ENCODE measurements at regions not wholly inside any gene's neighbourhood (a gene's known extent, or its start where the extent isn't known, plus 50 kb on each side); places are given as distances from the start of the nearest gene placed in this dataset.

DNA sequence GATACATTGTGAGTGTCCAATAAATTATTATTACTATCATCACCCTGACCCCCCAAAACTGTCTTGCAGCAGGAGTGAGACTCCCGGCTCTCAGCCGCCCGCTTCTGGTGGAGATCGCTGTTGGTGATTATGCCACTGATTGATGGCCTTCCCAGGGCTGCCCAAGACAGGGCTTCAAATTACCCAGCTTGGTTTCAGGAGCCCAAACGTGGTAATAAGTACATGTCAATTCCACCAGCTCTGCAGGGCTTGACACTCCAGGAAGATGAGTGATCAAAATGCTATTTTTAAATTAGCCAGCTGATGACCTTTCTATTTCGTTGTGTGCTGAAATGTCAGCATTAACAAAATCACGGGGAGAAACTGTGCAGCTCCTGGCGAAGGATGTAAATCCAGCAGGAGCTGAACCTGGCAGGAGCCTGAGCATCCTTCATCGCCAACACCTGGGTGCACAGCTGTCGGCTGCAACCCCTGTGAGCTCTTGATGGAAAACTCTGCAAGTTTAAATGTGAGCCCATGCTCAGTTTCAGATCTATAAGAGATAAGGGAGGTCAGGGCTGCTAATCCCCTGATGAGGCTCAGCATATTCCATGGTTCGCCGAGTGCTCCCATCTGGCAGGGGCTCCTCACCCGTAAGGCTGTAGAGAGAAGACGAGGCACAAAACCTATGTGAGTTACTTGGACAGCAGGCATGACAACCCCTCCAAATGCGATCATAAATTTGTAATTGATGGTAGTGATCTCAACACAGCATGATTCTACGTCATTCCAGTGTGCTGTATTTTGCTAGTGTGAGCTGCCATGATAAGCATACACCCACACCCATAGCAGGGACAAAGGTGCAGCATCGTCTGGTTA lies 446.3 kb downstream of the TCERG1L start:
- TF ChIP-seq FOXA1 (IDR thresholded peaks at IDR 0.05) (no peak), ZNF384 (IDR thresholded peaks at IDR 0.05) (no peak), NFRKB (IDR thresholded peaks at IDR 0.05) (no peak), SP1 (IDR thresholded peaks at IDR 0.05) (no peak), FOXK2 (IDR thresholded peaks at IDR 0.05) (no peak), SUZ12 (IDR thresholded peaks at IDR 0.05) (no peak), ARNT (IDR thresholded peaks at IDR 0.05) (no peak)
- DNase-seq (ENCODE audit: extremely low spot score): no peak
- ChIA-PET POLR2A (no interaction called here), CTCF (no interaction called here)

DNA sequence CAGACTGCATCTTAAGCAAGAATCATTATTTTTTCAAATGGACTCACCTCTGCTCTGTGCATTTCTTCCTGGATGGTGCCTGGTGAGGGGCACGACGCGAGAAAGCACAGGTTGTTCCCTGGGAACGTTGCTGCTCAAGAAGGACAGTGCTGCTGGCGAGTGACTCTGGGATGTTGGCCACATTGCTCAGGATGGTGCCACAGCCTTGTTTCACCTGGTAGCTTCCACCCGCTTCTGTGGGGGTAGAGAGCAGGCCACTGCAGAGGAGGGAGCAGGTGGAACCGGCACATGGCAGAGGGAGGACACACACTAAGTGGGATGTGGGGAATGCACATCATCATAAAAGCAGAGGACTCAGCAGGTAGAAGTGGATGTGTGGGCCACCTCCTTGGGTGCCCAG lies 444.7 kb downstream of the TCERG1L start:
- CTCF ChIA-PET: no interaction called here
- DNase-seq (ENCODE audit: extremely low spot score): no peak
- TF ChIP-seq HDGF (IDR thresholded peaks at IDR 0.05; ENCODE audit: borderline replicate concordance): no peak
- POLR2A ChIA-PET: no interaction called here

DNA sequence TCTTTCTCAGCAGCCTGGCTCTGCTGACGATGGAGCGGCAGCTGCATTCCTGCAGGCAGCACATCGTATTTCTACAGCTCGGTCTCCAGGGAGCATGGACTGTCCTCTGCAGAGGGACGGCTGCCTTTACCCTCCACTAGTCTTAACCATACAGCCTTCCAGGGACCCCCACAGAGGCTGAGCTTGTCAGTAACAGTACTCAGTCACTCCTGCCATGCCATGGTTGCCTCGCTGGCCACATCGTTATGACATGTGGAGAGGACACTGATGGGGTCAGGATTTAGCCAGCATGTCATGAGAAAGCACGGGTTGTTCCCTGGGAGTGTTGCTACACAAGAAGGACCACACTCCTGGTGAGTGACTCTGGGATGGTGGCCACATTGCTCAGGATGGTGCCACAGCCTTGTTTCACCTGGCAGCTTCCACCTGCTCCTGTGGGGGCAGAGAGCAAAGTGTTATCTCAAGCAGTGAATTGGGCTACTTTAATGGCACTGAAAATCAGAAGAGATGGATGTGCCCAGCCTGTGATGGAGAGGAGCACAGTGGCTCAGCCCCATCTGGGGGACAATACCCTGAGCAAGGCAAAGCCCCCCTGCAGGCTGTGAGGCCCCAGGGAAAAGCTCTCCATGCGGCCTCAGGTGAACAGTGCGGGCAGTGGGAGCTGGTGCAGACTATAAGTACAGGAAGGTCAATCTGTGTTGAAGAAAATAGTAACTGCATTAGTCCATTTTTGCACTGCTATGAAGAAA lies 443.9 kb downstream of the TCERG1L start:
- ChIA-PET POLR2A (no interaction called here), CTCF (no interaction called here)
- no peak for TF ChIP-seq NFRKB (IDR thresholded peaks at IDR 0.05)
- no peak for TF ChIP-seq SUZ12 (IDR thresholded peaks at IDR 0.05)
- TF ChIP-seq L3MBTL2 (conservative IDR thresholded peaks at IDR 0.05): no peak
- TF ChIP-seq BHLHE40 (IDR thresholded peaks at IDR 0.05; ENCODE audit: borderline replicate concordance): no peak
- no peak for TF ChIP-seq FOXK2 (IDR thresholded peaks at IDR 0.05)
- TF ChIP-seq ARNT (IDR thresholded peaks at IDR 0.05): no peak
- TF ChIP-seq ELF4 (IDR thresholded peaks at IDR 0.05): no peak
- no peak for TF ChIP-seq TARDBP (IDR thresholded peaks at IDR 0.05)
- TF ChIP-seq HDGF (IDR thresholded peaks at IDR 0.05; ENCODE audit: borderline replicate concordance): no peak
- no peak for TF ChIP-seq FOXM1 (IDR thresholded peaks at IDR 0.05; ENCODE audit: borderline replicate concordance)
- TF ChIP-seq FOXA1 (IDR thresholded peaks at IDR 0.05): no peak
- TF ChIP-seq ZNF384 (IDR thresholded peaks at IDR 0.05): no peak
- TF ChIP-seq CTBP1 (IDR thresholded peaks at IDR 0.05; ENCODE audit: borderline replicate concordance): no peak
- no peak for DNase-seq (ENCODE audit: extremely low spot score)

DNA sequence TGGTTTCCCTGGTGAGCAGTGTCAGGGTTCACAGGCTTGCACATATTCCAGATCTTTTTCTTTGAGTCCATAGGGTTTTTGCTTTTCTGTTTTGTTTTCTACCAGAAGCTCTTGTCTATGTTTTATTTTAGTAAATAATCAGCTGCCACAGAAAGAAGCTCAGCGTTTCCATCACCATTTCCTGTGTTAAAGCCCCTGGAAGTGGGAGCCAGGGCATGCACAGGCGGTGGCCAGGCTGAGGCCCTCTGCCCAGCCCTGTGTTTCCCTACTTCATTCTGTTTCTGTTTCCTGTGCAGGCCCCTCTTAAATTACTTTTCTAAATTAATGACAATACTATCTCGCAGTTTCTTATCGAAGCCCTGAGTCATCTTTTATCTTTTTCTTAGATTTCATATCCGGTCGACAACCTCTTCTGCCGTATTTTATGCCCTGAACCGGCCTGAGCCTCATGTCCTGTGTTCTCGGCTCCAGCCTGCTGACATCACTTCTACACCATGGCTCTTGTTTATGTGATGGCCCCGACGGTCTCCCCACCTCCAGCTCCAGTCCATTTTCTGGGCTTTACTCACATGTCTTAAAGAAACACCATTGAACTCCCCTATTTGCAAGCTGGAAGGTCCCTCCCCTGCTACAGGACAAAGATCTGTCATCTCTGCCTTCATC lies 442.2 kb downstream of the TCERG1L start:
- CTCF ChIA-PET: no interaction called here
- DNase-seq (ENCODE audit: extremely low spot score): no peak
- POLR2A ChIA-PET: no interaction called here
- TF ChIP-seq, protein P1, sequence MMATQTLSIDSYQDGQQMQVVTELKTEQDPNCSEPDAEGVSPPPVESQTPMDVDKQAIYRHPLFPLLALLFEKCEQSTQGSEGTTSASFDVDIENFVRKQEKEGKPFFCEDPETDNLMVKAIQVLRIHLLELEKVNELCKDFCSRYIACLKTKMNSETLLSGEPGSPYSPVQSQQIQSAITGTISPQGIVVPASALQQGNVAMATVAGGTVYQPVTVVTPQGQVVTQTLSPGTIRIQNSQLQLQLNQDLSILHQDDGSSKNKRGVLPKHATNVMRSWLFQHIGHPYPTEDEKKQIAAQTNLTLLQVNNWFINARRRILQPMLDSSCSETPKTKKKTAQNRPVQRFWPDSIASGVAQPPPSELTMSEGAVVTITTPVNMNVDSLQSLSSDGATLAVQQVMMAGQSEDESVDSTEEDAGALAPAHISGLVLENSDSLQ (IDR thresholded peaks at IDR 0.05): no peak
- no peak for TF ChIP-seq FOXA1 (IDR thresholded peaks at IDR 0.05)
- TF ChIP-seq L3MBTL2 (conservative IDR thresholded peaks at IDR 0.05): no peak
- TF ChIP-seq ZNF384 (IDR thresholded peaks at IDR 0.05): no peak

DNA sequence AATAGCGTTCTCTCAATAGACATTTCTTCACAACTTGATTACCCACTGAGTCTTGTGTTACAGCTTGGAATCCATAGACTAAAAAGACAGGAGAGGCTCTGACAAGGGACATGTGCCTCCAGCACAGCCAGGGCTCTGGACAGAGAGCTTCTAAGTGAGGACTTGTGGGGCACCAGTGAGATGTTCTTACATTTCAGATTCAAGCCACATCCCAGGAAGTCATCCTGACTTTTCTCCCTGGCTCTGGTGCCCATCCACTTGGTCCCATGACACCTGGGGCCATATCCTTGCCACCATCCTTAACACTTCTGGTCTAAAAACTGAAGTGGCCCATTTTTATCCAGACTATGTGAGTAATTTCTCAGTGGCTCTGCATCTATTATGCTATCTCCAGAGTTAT lies 440.1 kb downstream of the TCERG1L start:
- DNase-seq (ENCODE audit: extremely low spot score): no peak
- ChIA-PET POLR2A (no interaction called here), CTCF (no interaction called here)
- TF ChIP-seq FOXA1 (IDR thresholded peaks at IDR 0.05) (no peak), SP1 (IDR thresholded peaks at IDR 0.05) (no peak), NFRKB (IDR thresholded peaks at IDR 0.05) (no peak), ZNF384 (IDR thresholded peaks at IDR 0.05) (no peak), L3MBTL2 (conservative IDR thresholded peaks at IDR 0.05) (no peak), SUZ12 (IDR thresholded peaks at IDR 0.05) (no peak), FOXM1 (IDR thresholded peaks at IDR 0.05; ENCODE audit: borderline replicate concordance) (no peak), CTBP1 (IDR thresholded peaks at IDR 0.05; ENCODE audit: borderline replicate concordance) (no peak), ARNT (IDR thresholded peaks at IDR 0.05) (no peak), HDGF (IDR thresholded peaks at IDR 0.05; ENCODE audit: borderline replicate concordance) (no peak), FOXK2 (IDR thresholded peaks at IDR 0.05) (no peak), LEF1 (IDR thresholded peaks at IDR 0.05; ENCODE audit: borderline replicate concordance) (no peak), BHLHE40 (IDR thresholded peaks at IDR 0.05; ENCODE audit: borderline replicate concordance) (no peak), ELF4 (IDR thresholded peaks at IDR 0.05) (no peak)
- TF ChIP-seq, protein P1 (IDR thresholded peaks at IDR 0.05): no peak

DNA sequence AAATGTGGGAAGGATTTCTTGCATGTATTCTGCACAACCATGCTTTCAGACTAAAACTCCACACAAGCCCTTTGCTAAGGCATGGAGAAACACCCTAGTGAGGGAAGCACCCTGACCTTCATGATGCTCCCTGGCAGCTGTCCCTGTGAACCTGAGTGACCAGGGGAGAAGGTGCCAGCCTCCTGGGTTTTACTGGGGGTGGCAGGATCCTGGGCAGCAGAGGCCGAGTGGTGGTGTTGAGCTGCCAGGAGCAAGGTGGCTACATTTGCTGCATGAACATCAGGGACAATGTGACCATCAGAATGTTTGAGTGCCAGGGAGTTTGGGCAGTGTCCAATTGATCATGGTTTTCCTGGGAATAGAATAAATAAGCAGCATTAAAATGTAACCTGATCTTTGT lies 437.9 kb downstream of the TCERG1L start:
- ChIA-PET CTCF (no interaction called here), POLR2A (no interaction called here)
- TF ChIP-seq BHLHE40 (IDR thresholded peaks at IDR 0.05; ENCODE audit: borderline replicate concordance) (no peak), LEF1 (IDR thresholded peaks at IDR 0.05; ENCODE audit: borderline replicate concordance) (no peak), ELF4 (IDR thresholded peaks at IDR 0.05) (no peak), HDGF (IDR thresholded peaks at IDR 0.05; ENCODE audit: borderline replicate concordance) (no peak), L3MBTL2 (conservative IDR thresholded peaks at IDR 0.05) (no peak), FOXM1 (IDR thresholded peaks at IDR 0.05; ENCODE audit: borderline replicate concordance) (no peak), ARNT (IDR thresholded peaks at IDR 0.05) (no peak), TARDBP (IDR thresholded peaks at IDR 0.05) (no peak), CTBP1 (IDR thresholded peaks at IDR 0.05; ENCODE audit: borderline replicate concordance) (no peak), ZNF384 (IDR thresholded peaks at IDR 0.05) (no peak), SUZ12 (IDR thresholded peaks at IDR 0.05) (no peak), FOXA1 (IDR thresholded peaks at IDR 0.05) (no peak), SP1 (IDR thresholded peaks at IDR 0.05) (no peak), FOXK2 (IDR thresholded peaks at IDR 0.05) (no peak), NFRKB (IDR thresholded peaks at IDR 0.05) (no peak)
- TF ChIP-seq, protein P1 (IDR thresholded peaks at IDR 0.05): no peak
- DNase-seq (ENCODE audit: extremely low spot score): no peak

Data from HEK293T (cell line).